MM.1S (cell line): ENCODE measurements at regions not wholly inside any gene's neighbourhood (a gene's known extent, or its start where the extent isn't known, plus 50 kb on each side); places are given as distances from the start of the nearest gene placed in this dataset.

Source experiments
- EZH2 ChIP-seq: fragments of 300-600 bp; sonication (generic); optimal IDR thresholded peaks from 2 replicates; pipeline ENCODE3; 2017; ENCODE audit warnings: low read depth, mild to moderate bottlenecking, antibody characterized with exemption, low read length, mixed read lengths
- EZH2phosphoT487 ChIP-seq: fragments of 300-600 bp; sonication (generic); IDR thresholded peaks from 2 replicates; pipeline ENCODE4 v1.6.1; 2018; ENCODE audit warnings: antibody characterized with exemption, low read length
- TF ChIP-seq, protein P1 (sequence below): fragments of 300-600 bp; sonication (generic); IDR thresholded peaks from 2 replicates; pipeline ENCODE4 v1.5.1; 2016; ENCODE audit warnings: antibody characterized with exemption, low read length, mixed read lengths

DNA sequence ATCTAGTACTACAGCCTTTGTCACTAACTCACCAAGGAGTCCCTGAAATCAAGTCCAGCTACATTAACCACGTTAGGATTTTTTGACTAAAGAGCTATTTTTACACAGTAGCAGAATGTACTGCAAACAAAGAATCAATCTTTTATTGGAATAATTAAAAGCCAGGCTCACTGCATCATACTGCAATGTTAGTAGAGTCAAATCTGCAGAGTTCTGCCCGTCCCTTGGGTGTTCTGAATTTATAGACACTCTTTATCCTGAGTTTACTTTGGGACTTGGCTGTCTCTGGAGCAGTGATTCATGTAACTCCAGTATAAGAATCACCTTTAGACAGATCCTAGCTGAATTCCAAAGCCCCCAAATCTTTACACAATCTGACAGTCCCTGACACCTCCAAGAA lies 127.9 kb upstream of the THSD7B start:
- TF ChIP-seq EZH2 = no peak
- TF ChIP-seq, protein P1, sequence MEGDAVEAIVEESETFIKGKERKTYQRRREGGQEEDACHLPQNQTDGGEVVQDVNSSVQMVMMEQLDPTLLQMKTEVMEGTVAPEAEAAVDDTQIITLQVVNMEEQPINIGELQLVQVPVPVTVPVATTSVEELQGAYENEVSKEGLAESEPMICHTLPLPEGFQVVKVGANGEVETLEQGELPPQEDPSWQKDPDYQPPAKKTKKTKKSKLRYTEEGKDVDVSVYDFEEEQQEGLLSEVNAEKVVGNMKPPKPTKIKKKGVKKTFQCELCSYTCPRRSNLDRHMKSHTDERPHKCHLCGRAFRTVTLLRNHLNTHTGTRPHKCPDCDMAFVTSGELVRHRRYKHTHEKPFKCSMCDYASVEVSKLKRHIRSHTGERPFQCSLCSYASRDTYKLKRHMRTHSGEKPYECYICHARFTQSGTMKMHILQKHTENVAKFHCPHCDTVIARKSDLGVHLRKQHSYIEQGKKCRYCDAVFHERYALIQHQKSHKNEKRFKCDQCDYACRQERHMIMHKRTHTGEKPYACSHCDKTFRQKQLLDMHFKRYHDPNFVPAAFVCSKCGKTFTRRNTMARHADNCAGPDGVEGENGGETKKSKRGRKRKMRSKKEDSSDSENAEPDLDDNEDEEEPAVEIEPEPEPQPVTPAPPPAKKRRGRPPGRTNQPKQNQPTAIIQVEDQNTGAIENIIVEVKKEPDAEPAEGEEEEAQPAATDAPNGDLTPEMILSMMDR = no peak
- no peak for TF ChIP-seq EZH2phosphoT487
